CD4-positive, alpha-beta T cell treated with Interleukin-12 subunit alpha and Interleukin-12 subunit beta, for 1 hour (primary cell): ENCODE measurements at regions not wholly inside any gene's neighbourhood (a gene's known extent, or its start where the extent isn't known, plus 50 kb on each side); places are given as distances from the start of the nearest gene placed in this dataset.
"Not testable (repeated sequence)": the region's sequence is repeated elsewhere in the genome, so short reads cannot be mapped to it uniquely, and the experiment has no call there.

Source experiments
- DNase-seq: peaks from one replicate; pipeline ENCODE4 v3.0.0-alpha.2; 2020

DNA sequence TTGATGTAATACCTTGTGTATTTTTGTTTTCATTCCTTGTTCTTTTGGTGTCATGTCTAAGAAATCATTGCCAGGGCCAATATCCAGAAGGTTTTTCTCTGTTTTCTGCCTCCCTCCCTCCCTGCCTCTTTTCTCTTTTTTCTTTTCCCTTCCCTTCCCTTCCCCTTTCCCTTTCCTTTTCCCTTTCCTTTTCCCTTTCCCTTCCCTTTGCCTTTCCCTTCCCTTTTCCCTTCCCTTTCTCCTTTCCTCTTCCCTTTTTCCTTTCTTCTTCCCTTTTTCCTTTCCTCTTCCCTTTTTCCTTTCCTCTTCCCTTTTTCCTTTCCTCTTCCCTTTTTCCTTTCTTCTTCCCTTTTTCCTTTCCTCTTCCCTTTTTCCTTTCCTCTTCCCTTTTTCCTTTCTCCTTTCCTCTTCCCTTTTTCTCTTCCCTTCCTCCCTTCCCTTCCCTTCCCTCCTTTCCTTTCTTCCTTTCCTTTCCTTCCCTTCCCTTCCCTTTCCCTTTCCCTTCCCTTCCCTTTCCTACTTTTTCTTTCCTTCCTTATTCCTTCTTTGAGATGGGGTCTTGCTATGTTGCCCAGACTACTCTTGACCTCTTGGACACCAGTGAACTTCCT lies 646.1 kb downstream of the RAPGEF2 start:
- no peak for DNase-seq

DNA sequence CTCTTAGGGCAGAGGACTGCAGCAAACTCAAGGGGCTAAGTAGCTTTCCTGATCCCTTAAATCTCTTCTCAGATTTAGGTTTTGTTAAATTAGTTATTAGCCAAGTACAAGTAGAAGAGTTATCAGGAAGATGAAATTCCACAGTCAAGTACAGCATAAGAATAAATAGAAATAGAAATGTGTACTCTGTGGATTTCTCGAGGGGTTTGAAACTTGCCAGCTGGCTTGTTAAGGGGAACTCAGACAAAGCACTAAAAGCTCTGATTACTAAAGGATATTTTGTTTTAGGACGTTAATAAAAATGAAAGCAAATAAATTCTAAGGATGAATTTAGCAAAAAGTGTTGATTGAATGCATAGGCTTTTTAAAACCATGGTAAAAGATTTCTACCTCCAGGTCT lies 654.6 kb downstream of the RAPGEF2 start:
- DNase-seq: no peak

DNA sequence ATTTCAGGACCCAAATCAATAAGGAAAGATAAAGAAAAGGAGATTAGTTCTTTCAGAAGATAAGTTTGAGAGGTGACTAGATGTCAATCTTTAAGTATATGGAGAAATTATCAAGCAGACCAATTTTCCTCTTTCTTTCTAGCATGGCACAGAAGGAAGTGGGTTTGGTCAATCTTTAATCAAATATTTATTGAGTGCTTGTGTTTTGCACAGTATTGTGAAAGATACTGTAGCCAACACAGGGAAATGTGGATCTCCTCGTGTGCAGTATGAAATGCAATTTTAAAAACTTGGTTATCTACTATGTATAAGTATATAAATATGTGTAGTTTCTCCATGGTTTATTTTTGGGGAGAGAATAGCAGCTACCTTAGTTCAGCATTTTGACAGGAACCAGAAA lies 655.2 kb downstream of the RAPGEF2 start:
- DNase-seq: no peak

DNA sequence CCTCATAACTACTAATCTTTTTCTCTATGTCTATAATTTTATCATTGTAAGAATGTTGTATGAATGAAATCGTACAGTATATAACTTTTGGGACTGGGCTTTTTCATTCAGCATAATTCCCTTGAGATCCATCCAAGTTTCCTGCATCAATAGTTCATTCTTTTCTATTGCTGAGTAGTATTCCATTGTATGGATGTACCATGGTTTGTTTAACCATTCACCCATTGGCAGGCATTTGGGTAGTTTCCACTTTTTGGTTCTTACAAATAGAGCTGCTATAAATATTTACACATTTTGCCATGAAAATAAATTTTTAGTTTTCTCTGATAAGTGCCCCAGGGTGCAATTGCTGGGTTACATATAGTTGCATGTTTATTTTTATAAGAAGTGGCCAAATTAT lies 659.8 kb downstream of the RAPGEF2 start:
- DNase-seq: no peak

DNA sequence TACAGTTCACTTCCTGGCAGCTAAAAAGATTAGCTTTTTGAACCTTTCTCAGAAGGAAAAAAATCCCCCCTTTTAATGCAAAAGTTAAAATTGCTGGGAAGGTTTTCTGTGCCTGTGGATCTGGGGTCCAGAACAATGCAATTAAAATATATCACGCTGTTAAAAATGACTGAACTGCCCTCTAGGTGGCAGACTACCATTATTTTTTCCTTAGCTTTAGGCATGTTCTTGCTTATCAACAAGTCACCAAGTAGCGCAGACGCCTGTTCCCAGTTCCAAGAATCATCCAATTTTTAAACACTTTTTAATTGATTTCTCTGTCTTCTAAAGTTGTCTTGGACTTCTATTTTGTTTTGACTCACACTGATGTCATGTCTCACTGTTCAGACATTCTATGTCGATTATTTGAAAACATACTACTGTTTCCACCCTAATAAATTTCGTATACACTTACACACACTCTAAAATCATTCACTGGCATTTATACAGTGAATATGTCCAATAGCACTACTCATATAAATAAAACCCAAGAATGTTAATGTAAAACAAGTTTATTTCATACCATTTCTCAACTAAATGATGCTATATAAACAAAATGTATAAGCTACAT lies 661.6 kb downstream of the RAPGEF2 start:
- DNase-seq: no peak

DNA sequence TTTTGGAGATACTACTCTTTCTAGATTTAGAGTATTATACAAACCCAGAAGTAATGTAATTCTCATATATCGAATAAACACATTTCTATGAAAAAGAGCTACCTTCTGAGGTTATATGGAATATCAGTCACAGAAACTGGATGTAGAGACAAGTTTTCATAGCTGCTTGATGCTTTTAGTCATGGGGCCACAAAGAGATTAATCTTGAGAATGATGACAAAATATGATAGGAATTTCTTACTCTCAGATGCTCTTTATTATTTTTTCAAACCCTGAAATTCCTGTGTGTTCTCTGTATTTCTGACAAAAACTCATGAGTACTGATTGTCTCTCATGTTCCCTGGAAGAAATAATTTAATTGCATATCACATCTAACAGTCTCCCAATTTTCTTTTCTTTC lies 662.5 kb downstream of the RAPGEF2 start:
- DNase-seq: no peak

DNA sequence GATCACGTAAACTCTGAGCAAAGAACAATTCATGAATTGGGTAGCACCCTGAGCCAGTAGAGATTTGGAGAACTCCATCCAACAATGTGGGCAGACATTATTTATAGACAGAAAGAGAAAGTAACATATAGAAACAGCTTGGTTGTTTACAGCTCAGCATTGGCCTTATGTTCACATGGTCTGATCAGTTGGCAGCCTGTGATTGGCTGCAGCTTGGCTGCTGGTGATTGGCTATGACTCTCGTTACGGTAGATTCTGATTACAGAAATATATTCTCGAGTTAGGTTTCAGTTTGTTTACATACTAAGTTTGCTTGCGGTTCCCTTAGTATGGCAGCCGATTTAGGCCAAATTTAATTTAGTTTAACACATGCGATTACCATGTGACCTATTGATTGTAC lies 663.4 kb downstream of the RAPGEF2 start:
- DNase-seq: no peak

DNA sequence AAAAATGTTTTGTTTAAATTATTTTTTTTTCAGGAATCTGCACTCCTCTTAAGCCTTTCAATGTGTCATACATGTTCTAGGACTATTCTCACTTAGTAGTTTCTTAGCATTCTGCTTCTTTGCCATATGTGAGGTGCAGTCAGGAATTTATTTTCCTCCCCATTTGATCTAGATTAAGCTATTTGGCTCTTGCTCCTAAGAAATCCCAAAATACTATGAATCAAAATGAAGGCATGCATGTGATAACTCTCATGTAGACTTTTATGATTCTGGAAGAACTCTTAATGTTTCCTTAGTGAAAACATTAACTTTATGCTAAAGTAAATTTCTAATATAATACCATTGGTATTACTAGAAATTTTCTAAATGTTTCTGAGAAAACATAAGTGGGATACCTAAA lies 664.5 kb downstream of the RAPGEF2 start:
- no peak for DNase-seq

DNA sequence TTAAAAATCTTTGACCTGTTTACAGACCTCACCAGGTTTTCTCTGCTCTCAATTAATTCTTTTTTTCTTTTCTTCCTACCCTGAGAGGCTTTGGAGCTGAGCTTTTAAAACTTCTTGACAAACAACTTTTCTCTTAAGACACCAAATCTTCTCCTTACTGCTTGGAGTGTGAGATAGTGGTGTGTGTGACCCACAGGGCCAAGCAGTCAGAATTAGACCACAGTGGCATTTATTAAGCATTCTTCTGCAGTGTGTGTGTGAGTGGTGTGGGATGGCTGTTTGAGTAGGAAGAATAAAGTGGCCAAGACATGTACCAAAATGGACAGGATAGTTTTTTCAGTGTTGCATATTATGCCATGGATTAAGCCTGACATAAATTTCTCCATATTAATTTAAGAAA lies 665.1 kb downstream of the RAPGEF2 start:
- DNase-seq: no peak

DNA sequence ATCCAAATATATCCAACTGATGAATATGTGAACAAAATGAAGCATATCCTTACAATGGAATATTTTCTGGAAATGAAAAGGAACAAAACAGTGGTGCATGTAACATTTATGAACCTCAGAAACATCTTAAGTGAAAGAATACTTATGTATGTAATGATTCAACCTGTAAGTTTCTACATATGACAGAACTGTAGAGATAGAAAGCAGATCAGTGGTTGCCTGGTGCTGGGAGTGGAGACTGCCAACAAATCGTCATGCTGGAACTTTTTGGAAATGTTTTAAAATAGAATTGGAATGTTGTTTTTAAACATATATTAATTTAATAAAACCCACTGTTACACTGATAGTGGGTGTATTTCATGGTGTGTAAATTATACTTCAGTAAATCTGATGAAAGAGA lies 667.5 kb downstream of the RAPGEF2 start:
- DNase-seq: no peak

DNA sequence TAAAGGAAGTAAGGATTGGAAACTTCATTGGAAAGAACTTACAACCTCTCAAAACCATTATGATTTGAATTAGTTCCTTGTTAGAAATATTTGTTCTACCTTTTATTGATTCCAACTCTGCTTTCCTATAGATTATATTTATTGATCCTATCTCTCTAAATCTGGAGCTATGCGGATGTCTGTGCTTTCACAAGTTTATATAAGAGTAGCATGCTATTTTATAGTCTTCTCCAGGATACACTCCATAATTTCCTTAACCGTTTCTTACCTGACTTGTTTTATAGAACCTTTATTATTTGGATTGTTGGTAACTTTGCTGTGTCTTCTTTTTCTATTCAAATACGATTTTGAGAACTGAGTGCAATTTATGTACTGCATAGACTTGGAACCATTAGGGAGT lies 668.1 kb downstream of the RAPGEF2 start:
- no peak for DNase-seq

DNA sequence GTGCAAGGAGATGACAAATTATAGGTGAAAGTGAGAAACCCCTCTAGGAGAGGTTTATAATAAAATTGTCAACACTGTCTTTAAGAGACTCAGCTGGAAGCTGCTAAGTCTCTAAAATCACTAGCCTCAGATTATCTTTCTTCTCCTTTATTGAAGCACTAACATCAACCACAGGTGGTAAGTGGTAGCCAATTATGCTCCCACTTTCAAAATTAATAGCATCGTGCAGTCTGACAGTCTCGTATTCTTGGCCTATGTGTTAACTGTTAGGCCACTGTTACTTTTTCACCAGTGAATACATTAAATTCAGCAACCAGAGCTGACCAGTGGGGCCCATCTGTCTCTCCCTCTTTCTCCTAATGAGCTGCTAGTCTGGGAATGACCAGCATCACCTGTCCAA lies 674.1 kb downstream of the RAPGEF2 start:
- DNase-seq: no peak

DNA sequence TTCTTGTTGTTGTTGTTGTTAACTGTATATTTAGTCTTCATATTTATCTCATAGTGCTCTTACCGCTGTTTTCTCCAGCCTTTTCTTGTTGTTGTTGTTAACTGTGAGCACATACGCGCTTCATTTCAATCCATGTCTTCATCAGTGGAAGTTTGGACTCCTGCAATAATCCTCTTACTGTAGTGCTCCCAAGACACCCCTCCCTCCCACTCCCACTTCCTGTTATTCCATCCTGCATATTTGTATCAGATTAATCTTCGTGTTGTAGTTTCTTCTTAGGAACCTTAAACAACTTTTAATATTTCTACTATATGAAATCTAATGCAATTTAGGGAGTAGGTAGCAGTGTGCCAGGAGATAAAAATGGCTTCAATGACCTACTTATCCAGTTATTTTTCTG lies 674.8 kb downstream of the RAPGEF2 start:
- no peak for DNase-seq

DNA sequence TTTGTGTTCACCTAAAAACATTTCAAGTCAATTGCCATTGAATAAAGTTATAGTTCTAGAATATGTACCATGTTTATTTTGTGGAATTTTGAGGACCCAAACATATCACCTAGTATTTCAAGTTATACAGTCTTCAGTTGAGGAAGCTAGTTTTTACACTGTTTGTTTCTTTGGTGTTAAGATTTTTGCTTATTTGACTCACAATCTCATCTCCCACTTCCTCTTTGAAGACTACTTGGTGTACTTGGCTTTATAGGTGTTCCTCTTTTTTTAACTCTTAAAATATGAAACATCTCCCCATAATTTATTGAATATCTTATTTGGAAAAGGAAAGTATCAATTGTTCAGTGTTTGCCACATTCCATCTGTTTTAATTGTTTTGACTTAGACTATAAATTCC lies 675.4 kb downstream of the RAPGEF2 start:
- no peak for DNase-seq

DNA sequence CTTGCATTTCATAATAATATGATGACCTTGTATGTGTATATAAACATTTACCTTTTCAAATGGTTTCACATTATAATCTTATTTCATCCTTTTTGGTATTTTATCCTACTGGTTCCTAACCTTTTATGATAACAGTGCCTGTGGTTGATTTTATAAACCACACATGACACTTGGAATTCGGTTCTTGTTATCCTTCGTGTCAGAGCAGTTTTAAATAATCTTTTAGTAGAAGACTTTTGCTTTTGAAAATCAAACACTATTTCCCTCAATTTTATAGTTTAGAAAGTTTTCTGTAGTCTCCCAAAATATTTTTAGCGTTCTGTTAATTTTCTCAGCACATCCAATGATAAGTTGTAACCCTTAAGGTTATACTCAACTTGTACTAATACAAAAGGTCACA lies 676.8 kb downstream of the RAPGEF2 start:
- DNase-seq: no peak

DNA sequence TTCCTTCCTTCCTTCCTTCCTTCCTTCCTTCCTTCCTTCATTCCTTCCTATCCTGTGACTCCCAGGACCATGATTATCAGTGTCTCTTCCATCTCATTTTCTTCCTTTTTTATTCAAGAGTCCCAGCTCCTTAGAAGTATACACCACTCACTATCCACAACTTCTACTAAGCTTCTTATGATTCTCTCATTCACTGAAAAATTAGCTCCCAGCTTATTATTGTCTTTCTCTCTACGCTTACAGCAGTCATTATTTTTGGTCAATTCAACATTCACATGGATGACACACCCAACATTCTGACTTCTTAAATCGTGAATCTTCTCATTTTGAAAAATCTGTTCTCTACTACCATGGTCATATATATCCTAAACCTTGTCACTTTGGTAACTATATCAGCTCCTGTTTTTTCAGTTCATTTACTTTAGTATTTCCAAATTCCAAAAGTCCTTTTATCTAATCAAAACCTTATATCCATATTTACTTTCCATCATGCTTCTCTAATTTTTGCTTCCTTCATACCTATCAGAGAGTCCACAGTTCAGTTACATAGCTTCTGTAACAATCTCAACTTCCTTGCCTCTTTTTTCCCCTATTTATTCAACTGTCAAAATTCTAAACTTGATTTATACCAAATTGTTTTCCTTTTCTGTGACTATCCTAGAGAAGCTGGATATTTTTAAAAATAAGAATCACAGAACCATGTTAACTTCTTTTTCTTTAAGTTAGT lies 677.5 kb downstream of the RAPGEF2 start:
- no peak for DNase-seq

DNA sequence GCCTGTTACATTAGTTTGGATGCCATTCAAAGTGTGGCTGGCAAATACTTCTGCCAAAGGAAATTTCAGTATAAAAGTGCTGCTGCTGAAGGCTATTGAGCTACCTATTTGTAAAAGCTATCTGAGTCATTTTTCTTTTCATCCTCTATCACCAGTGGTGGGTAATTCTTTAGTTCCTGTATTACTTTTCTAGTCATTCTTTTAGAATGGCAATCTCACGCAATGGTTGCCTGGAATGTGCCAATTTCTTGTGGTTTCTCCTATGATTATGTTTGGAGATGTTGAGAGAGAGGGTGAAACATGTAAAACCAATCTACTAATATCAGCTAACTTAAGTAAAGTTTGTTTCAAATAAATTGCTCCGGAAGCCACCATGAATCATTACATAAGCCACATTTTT lies 685.0 kb downstream of the RAPGEF2 start:
- no peak for DNase-seq

DNA sequence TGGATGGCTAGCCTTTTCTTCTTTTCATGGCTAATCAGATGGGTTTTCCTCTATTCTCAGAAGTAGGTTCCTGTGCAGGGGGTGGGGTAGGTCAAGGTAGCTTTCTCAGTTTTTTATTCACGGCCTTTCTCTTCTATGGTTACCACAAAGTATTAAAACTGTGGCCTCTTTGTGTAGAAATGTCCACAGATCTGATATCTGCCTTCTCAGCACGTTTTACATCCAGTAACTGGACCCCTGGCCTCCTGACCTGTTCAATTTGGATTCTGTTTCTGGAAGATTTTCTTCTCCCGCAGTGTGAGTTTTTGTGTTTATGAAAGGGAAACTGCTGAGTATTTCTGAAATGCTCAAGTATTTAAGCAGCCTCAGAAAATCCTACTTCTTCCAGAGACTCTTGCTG lies 688.5 kb downstream of the RAPGEF2 start:
- DNase-seq: no peak

DNA sequence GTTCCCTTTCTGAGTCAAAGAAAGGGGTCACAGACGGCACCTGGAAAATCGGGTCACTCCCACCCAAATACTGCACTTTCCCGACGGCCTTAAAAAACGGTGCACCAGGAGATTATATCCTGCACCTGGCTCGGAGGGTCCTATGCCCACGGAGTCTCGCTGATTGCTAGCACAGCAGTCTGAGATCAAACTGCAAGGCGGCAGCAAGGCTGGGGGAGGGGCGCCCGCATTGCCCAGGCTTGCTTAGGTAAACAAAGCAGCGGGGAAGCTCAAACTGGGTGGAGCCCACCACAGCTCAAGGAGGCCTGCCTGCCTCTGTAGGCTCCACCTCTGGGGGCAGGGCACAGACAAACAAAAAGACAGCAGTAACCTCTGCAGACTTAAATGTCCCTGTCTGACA lies 701.7 kb downstream of the RAPGEF2 start:
- not testable (repeated sequence) for DNase-seq

DNA sequence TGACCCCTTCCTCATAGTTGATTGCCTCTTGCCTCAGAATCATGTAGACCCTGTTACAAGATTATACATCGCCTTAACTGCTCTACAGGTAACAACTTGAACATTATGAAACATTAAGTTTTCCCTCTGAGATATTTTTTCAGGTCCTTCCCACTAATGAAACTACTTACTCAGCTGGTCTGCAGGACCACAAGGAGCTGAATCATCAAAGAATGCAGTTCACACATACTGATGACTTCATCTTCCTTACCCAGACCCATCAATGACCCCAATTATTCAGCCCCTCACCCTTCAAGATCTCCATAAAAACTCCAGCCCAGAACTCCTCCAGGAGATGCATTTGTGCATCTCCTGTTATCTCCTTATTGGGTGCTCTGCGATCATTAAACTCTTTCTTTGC lies 720.9 kb downstream of the RAPGEF2 start:
- DNase-seq: no peak

DNA sequence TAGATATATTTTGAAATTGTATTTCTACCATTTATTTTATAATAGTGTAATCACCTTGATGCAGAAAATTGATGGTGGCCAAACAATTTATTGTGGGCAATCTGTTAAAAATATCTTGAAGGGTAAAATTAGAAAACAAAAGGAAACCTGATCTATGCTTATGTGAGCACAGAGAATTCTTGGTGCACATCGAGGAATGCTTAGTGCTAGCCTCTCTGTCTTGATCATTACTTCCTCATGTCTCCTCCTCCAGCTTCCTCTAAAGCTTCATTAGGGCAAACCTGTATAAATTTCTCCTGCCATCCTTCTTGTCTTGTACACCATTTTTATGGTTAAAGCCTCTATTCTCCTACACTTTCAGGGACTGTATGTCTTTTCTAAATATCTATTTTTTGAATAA lies 725.8 kb downstream of the RAPGEF2 start:
- DNase-seq: no peak

DNA sequence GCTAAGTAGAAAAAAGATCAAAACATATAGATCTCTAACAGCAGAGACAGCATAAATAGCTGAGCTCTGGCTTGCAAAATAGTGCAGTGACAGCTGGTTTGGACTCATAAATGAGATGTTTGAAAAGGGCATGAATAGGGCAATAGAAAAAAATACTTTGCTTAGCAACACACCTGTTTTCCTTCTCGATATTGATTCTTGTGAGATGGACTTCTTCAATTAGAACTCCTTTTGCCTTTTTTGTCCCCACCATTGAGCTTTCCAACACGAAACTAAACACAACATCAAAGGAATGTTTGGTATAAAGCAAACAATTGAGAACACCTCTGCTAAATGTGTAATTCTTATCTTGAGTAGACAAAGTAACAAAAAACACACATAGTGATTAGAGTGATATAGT lies 726.3 kb downstream of the RAPGEF2 start:
- no peak for DNase-seq

DNA sequence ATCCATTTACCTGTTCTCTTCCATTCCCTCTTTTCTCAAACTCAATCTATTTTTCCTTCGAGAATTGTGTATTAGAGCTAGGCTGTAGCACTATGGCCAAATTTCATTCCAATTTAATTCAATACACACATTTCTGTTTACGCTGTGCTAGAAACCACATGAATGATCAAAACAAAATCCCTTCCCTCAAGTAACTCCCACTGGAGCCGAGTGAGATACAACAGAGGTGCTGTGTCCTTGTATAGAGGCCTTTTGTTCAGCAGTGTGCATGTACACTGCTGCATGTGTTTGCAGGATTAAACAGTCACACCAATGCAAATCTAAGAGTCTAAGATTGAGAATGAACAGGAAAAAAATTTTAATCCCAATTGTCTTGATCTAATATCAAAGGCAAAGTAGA lies 734.2 kb downstream of the RAPGEF2 start:
- DNase-seq: no peak

DNA sequence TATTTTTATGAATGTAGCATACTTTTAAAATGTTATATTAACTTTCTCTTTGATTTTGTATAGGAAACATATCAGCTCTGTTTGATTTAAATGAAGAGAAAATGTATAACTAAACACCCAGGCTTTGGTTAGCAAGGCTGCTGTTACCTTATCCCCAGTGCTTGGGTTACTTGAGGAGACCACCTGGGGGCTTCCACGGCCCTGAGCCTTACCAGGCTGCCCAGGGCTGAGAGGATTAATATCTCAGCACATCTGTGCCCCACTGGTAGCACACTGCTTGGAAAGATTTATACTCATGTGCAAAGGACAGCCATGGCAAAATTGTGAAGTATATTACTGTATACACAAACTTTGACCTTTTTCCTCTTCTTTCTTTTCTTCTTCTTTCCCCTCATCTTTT lies 752.9 kb downstream of the RAPGEF2 start:
- DNase-seq: no peak

DNA sequence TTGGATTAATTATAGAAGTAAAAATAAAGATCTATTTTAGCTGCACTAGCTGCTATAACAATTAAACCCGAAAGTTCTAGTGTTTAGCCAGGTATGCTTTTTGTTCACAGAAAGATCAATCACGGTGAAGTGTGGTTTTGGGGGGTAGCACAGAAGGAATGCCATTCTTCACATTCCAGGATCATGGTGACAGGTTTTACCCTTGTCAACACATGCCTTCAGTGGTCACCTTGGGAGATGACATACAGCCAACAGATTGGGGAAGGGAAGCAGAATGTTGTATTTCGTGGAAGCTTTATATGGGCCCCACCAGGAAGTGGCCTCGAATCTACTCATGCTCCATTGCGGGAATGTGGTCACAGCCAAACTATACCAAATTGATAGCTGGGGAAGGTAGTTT lies 753.6 kb downstream of the RAPGEF2 start:
- no peak for DNase-seq
